K562 (cell line): ENCODE measurements at regions not wholly inside any gene's neighbourhood (a gene's known extent, or its start where the extent isn't known, plus 50 kb on each side); places are given as distances from the start of the nearest gene placed in this dataset.

Experiments
- ATAC-seq: fragments of 200-7000 bp; cut with Tn5 transposase; 3 replicates; pipeline ENCODE4 v1.9.1; 2020; ENCODE audit warnings: moderate library complexity
- BruUV-seq: library from RNA; stranded (reverse); fragments of 400-500 nt; replicated peaks from 2 replicates; lab custom pipeline; 2021; lab: Mats Ljungman, UMichigan
- CTCF ChIA-PET: fragments of 300-600 bp; formaldehyde crosslinking; extraction: SDS; loops from one replicate; lab custom pipeline; 2021; ENCODE audit warnings: low intra/inter-chr PET ratio; lab: Yijun Ruan, JAX
- POLR2A ChIA-PET: fragments of 300-600, 350-650 bp; sonication (Branson Sonifier 250); formaldehyde crosslinking; extraction: SDS; loops from one replicate; lab custom pipeline; 2021; ENCODE audit warnings: antibody characterized with exemption, inconsistent platforms; lab: Yijun Ruan, JAX
- DNase-seq, 4 experiments: peaks; one replicate each; pipeline versions ENCODE4 v3.0.0 to v3.0.0-alpha.2; 2011 to 2018; ENCODE audit warnings: low spot score in 3 of 4, mixed read lengths in 3 of 4; ENCODE audit errors: extremely low read depth in 1 of 4
- FAIRE-seq: peaks from 2 replicates; lab custom pipeline; 2011; peaks lifted over from hg19 to GRCh38; lab: Jason Lieb, UNC
- H2AFZ ChIP-seq: 2 replicates; pipeline ENCODE4 v1.6.0; 2011; ENCODE audit warnings: low read depth, low read length, control low read depth, inconsistent platforms
- H3K27ac ChIP-seq: fragments of 200-600 bp; 3 replicates; pipeline ENCODE4 v1.8.0; 2011; ENCODE audit warnings: low read depth, mild to moderate bottlenecking, control low read depth, inconsistent platforms, low read length, moderate library complexity, mixed read lengths; ENCODE audit errors: extremely low read depth
- H3K27me3 ChIP-seq, 2 experiments: fragments of 300-600 bp in 1 of 2; 2 replicates in 1 of 2; 3 replicates in 1 of 2; pipeline versions ENCODE4 v1.6.0 to v1.8.0; 2011; ENCODE audit warnings: inconsistent platforms in 2 of 2, low read length in 2 of 2, mild to moderate bottlenecking in 1 of 2, mixed read lengths in 1 of 2, moderate library complexity in 1 of 2; ENCODE audit not compliant: control insufficient read depth in 2 of 2, insufficient read depth in 2 of 2
- H3K36me3 ChIP-seq: fragments of 300-600 bp; 3 replicates; pipeline ENCODE4 v1.8.0; 2011; ENCODE audit warnings: mild to moderate bottlenecking, low read length, inconsistent platforms; ENCODE audit not compliant: control insufficient read depth, insufficient read depth
- H3K4me1 ChIP-seq, 2 experiments: fragments of 200-600 bp in 1 of 2; replicated peaks in 1 of 2; 2 replicates in 1 of 2; 3 replicates in 1 of 2; pipeline versions ENCODE4 v1.5.1 to v1.8.0; 2011; ENCODE audit warnings: inconsistent platforms in 2 of 2, low read length in 2 of 2, mild to moderate bottlenecking in 1 of 2, mixed read lengths in 1 of 2, moderate library complexity in 1 of 2; ENCODE audit not compliant: control insufficient read depth in 2 of 2, insufficient read depth in 2 of 2
- H3K4me2 ChIP-seq: 2 replicates; pipeline ENCODE4 v1.6.1; 2011; ENCODE audit warnings: low read length, control low read depth, inconsistent platforms, mixed read lengths; ENCODE audit not compliant: insufficient read depth
- H3K4me3 ChIP-seq: fragments of 200-600 bp; sonication (generic), shearing (Covaris generic); 2 replicates; pipeline ENCODE4 v1.5.1; 2016; ENCODE audit warnings: control low read depth, inconsistent platforms
- H3K79me2 ChIP-seq: fragments of 200-600 bp; 3 replicates; pipeline ENCODE4 v1.8.0; 2011; ENCODE audit warnings: low read length, inconsistent platforms; ENCODE audit not compliant: control insufficient read depth, insufficient read depth
- H3K9ac ChIP-seq, 2 experiments: 2 replicates each; pipeline versions ENCODE4 v1.6.0 to v1.6.1; 2011; ENCODE audit warnings: low read depth in 2 of 2, low read length in 2 of 2, control low read depth in 1 of 2, inconsistent platforms in 1 of 2, mild to moderate bottlenecking in 1 of 2, mixed read lengths in 1 of 2; ENCODE audit not compliant: insufficient read depth in 1 of 2
- H3K9me1 ChIP-seq: one replicate; pipeline ENCODE4 v1.6.0; 2011; ENCODE audit warnings: inconsistent platforms, mild to moderate bottlenecking, low read length, moderate library complexity; ENCODE audit not compliant: control insufficient read depth, insufficient read depth
- H3K9me3 ChIP-seq: replicated peaks from 2 replicates; pipeline ENCODE4 v1.5.1; 2011; ENCODE audit warnings: low read depth, low read length, inconsistent platforms; ENCODE audit not compliant: control insufficient read depth, insufficient read depth
- H4K20me1 ChIP-seq: replicated peaks from 2 replicates; pipeline ENCODE4 v1.6.1; 2011; ENCODE audit warnings: low read length, inconsistent platforms, mixed read lengths; ENCODE audit not compliant: control insufficient read depth, insufficient read depth
- CBX8 ChIP-seq: fragments of 200-600 bp; sonication (generic); IDR thresholded peaks from 2 replicates; pipeline ENCODE4 v1.6.1; 2012; ENCODE audit warnings: borderline replicate concordance, mixed run types, low read depth, mild to moderate bottlenecking, moderate library complexity, mixed read lengths, low read length, control low read depth, inconsistent platforms; ENCODE audit not compliant: poor library complexity, severe bottlenecking; ENCODE audit errors: extremely low read depth
- E2F3 ChIP-seq: fragments of 250-450 bp; sonication (Bioruptor Pico); IDR thresholded peaks from 2 replicates; pipeline ENCODE4 v1.4.0; 2020; ENCODE audit warnings: mild to moderate bottlenecking
- EGR1 ChIP-seq: fragments of 450-650 bp; conservative IDR thresholded peaks from 2 replicates; pipeline ENCODE4 v1.6.1; 2017; ENCODE audit warnings: mild to moderate bottlenecking
- MTA1 ChIP-seq: fragments of 450-650 bp; IDR thresholded peaks from 2 replicates; pipeline ENCODE4 v1.6.1; 2017; ENCODE audit warnings: borderline replicate concordance
- NFXL1 ChIP-seq: fragments of 450-650 bp; formaldehyde crosslinking; IDR thresholded peaks from 2 replicates; pipeline ENCODE4 v1.4.0; 2021; ENCODE audit warnings: mild to moderate bottlenecking
- PHF21A ChIP-seq: fragments of 450-650 bp; IDR thresholded peaks from 2 replicates; pipeline ENCODE4 v1.6.1; 2017; ENCODE audit warnings: low read depth, borderline replicate concordance
- TEAD4 ChIP-seq, 2 experiments: sonication (generic) in 1 of 2; formaldehyde crosslinking in 1 of 2; IDR thresholded peaks; 2 replicates each; pipeline versions ENCODE4 v1.6.1 to v1.8.0; 2012 to 2022; ENCODE audit warnings: borderline replicate concordance in 1 of 2, inconsistent platforms in 1 of 2, low read length in 1 of 2, mild to moderate bottlenecking in 1 of 2, missing genetic modification reagents in 1 of 2
- TRIM24 ChIP-seq, 2 experiments: fragments of 450-650 bp; IDR thresholded peaks; 2 replicates each; pipeline ENCODE4 v1.6.1; 2016
- WGBS: fragments of 100-300 bp; shearing (Covaris generic); methylation state at CpG from one replicate; pipeline ENCODE4 v1.1.6; 2016; ENCODE audit warnings: low coverage, mixed read lengths; ENCODE audit not compliant: insufficient coverage; ENCODE audit errors: missing lambda C conversion rate; 5-methylcytosine and 5-hydroxymethylcytosine counted together
- in situ Hi-C: fragments of 300-500 bp; cut with MboI; formaldehyde crosslinking; loops from 4 replicates; pipeline ENCODE4 v1.15.0; 2018; ENCODE audit warnings: inconsistent platforms, mixed read lengths
- intact Hi-C: fragments of 100-400 bp; cut with micrococcal nuclease; formaldehyde crosslinking; loops from 2 replicates; pipeline ENCODE4 v1.14.2; 2022

DNA sequence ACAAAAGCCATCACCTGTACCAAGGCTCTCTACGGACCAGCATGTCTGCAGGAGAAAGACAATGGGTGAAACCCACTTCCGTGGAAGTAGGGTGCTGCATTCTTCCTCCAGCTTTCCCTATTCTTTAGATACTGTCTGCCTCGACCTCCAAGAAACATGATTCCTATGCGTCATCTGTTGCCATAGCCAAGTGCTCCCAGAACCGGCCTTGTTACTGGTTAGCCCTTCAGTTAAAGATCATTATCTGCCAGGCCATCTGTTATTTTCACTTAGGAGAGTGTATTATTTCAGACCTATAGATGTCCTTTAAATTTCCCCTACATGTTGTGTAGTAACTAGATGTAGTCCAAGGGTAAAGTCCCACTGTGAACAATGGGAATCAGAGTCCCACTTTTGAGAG lies 89.0 kb upstream of the KIAA1217 start:
- in situ Hi-C loops (no loop called here), intact Hi-C loops (no loop called here)
- H3K9me1 ChIP-seq, result no peaks in the 10 kb centered on the region
- DNase-seq (no peak), ATAC-seq (no peak), FAIRE-seq (no peak)
- no peak overlapping the region for H2AFZ ChIP-seq
- no peaks in the 10 kb centered on the region for H3K36me3 ChIP-seq
- POLR2A ChIA-PET, result no interaction called here
- H3K27me3 ChIP-seq, result no peaks in the 10 kb centered on the region
- H3K79me2 ChIP-seq, result no peaks in the 10 kb centered on the region
- 1% methylated on average over 5 of the region's 5 CpGs for WGBS
- no peaks in the 10 kb centered on the region for H3K4me1 ChIP-seq
- no peak overlapping the region for H3K9ac ChIP-seq
- H3K9me3 ChIP-seq, result no peaks in the 10 kb centered on the region
- no TSS peak for BruUV-seq
- no peak overlapping the region for H3K4me2 ChIP-seq
- CTCF ChIA-PET, result no interaction called here
- no peaks in the 10 kb centered on the region for H4K20me1 ChIP-seq
- no peak overlapping the region for H3K27ac ChIP-seq
- H3K4me3 ChIP-seq, result no peak overlapping the region
- TF ChIP-seq MTA1, result no peak
- TF ChIP-seq CBX8, result no peak
- no peak for TF ChIP-seq EGR1
- no peak for TF ChIP-seq NFXL1 (CRISPR knock-in tag)
- TF ChIP-seq E2F3, result no peak
- TF ChIP-seq TRIM24 (IDR thresholded peaks at IDR 0.05), result no peak
- TF ChIP-seq, all 486 proteins: peak for 0

DNA sequence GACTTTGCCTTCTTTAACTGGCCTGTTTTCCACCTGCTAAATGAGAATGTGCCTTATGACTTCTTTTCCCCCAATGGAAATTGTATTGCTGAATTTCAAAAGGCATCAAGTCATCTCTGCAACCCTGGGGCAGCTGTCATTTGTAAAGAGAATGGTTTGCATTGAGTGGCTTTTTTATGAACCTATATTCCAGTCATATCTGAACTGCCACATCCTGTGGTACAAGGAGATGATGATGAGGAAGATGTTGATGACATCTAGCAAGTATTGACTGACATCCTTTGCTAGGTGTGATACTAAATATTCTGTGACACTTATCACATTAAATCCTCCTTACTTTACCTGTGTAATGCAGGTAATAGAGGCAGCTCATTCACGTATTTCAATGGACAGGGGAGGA lies 88.3 kb upstream of the KIAA1217 start:
- DNase-seq (no peak), ATAC-seq (no peak), FAIRE-seq (no peak)
- Histone ChIP-seq H4K20me1 (no peaks in the 10 kb centered on the region), H3K9me1 (no peaks in the 10 kb centered on the region), H3K9me3 (no peaks in the 10 kb centered on the region), H2AFZ (no peak overlapping the region), H3K27ac (no peak overlapping the region), H3K4me3 (no peak overlapping the region), H3K36me3 (no peaks in the 10 kb centered on the region), H3K79me2 (no peaks in the 10 kb centered on the region), H3K4me1 (no peaks in the 10 kb centered on the region), H3K27me3 (no peaks in the 10 kb centered on the region), H3K4me2 (no peak overlapping the region), H3K9ac (no peak overlapping the region)
- ChIA-PET POLR2A (no interaction called here), CTCF (no interaction called here)
- TF ChIP-seq TEAD4 (IDR thresholded peaks at IDR 0.05; ENCODE audit: low read length) (no peak), TEAD4 (CRISPR knock-in tag; IDR thresholded peaks at IDR 0.05; ENCODE audit: borderline replicate concordance) (no peak), PHF21A (no peak)
- in situ Hi-C loops (no loop called here), intact Hi-C loops (no loop called here)
- WGBS, result 0% methylated on average over 1 of the region's 1 CpG
- no TSS peak for BruUV-seq
